Activated gamma-delta T cell treated with Interleukin-2 at 50 U/mL for 16 hours (primary cell): ENCODE measurements at regions not wholly inside any gene's neighbourhood (a gene's known extent, or its start where the extent isn't known, plus 50 kb on each side); places are given as distances from the start of the nearest gene placed in this dataset.

Experiments used
- DNase-seq: peaks from one replicate; pipeline ENCODE4 v3.0.0-alpha.2; 2020

GRCh38 chr20:43799150-43799711 is 72.4 kb upstream of the GTSF1L start:
- no peak for DNase-seq

GRCh38 chr20:43798291-43799149 is 71.7 kb upstream of the GTSF1L start:
- DNase-seq = no peak

GRCh38 chr20:43794326-43794725 is 67.5 kb upstream of the GTSF1L start:
- no peak for DNase-seq

GRCh38 chr20:43789593-43789992 is 62.8 kb upstream of the GTSF1L start:
- DNase-seq = no peak

GRCh38 chr20:43787937-43788336 is 61.1 kb upstream of the GTSF1L start:
- no peak for DNase-seq

GRCh38 chr20:43786885-43787284 is 60.1 kb upstream of the GTSF1L start:
- no peak for DNase-seq

GRCh38 chr20:43781215-43781614 is 54.4 kb upstream of the GTSF1L start:
- DNase-seq = no peak

GRCh38 chr20:43778375-43778774 is 51.6 kb upstream of the GTSF1L start:
- no peak for DNase-seq

GRCh38 chr20:43776691-43777090 is 49.9 kb upstream of the GTSF1L start:
- no peak for DNase-seq
